ENCODE measurements at regions not wholly inside any gene's neighbourhood (a gene's known extent, or its start where the extent isn't known, plus 50 kb on each side); places are given as distances from the start of the nearest gene placed in this dataset.
"Not testable (repeated sequence)": the region's sequence is repeated elsewhere in the genome, so short reads cannot be mapped to it uniquely, and the experiment has no call there.

GRCh38 chr1:81244612-81245011 lies 556.1 kb upstream of the ADGRL2 start:
- not testable (repeated sequence) for DNase-seq

- DNase-seq, result no peak
Measured at GRCh38 chr1:81242103-81242502, 558.6 kb upstream of the ADGRL2 start.

GRCh38 chr1:81238129-81238528 lies 562.6 kb upstream of the ADGRL2 start:
- no peak for DNase-seq

GRCh38 chr1:81237473-81238089 lies 563.2 kb upstream of the ADGRL2 start:
- peak; percentile 8 for DNase-seq

- no peak for DNase-seq
Measured at GRCh38 chr1:81234237-81234636, 566.5 kb upstream of the ADGRL2 start.

GRCh38 chr1:81233591-81233990 lies 567.1 kb upstream of the ADGRL2 start:
- no peak for DNase-seq

- no peak for DNase-seq
Measured at GRCh38 chr1:81232420-81232819, 568.3 kb upstream of the ADGRL2 start.

GRCh38 chr1:81231729-81232038 lies 569.0 kb upstream of the ADGRL2 start:
- no peak for DNase-seq

- DNase-seq, result no peak
Measured at GRCh38 chr1:81230983-81231728, 569.6 kb upstream of the ADGRL2 start.

GRCh38 chr1:81228926-81229325 lies 571.8 kb upstream of the ADGRL2 start:
- DNase-seq, result no peak

GRCh38 chr1:81226603-81226928 lies 574.2 kb upstream of the ADGRL2 start:
- DNase-seq, result no peak

GRCh38 chr1:81225789-81226602 lies 574.7 kb upstream of the ADGRL2 start:
- no peak for DNase-seq

GRCh38 chr1:81224222-81224621 lies 576.5 kb upstream of the ADGRL2 start:
- DNase-seq, result no peak

GRCh38 chr1:81221564-81221963 lies 579.2 kb upstream of the ADGRL2 start:
- no peak for DNase-seq

GRCh38 chr1:81220614-81221071 lies 580.1 kb upstream of the ADGRL2 start:
- no peak for DNase-seq

- DNase-seq, result no peak
Measured at GRCh38 chr1:81217058-81217457, 583.7 kb upstream of the ADGRL2 start.

GRCh38 chr1:81213279-81213678 lies 587.5 kb upstream of the ADGRL2 start:
- no peak for DNase-seq

- DNase-seq, result no peak
Measured at GRCh38 chr1:81209461-81209860, 591.3 kb upstream of the ADGRL2 start.

- DNase-seq, result no peak
Measured at GRCh38 chr1:81208441-81208840, 592.3 kb upstream of the ADGRL2 start.

GRCh38 chr1:81205956-81206355 lies 594.8 kb upstream of the ADGRL2 start:
- no peak for DNase-seq

GRCh38 chr1:81201779-81202178 lies 599.0 kb upstream of the ADGRL2 start:
- no peak for DNase-seq

GRCh38 chr1:81197591-81197990 lies 603.1 kb upstream of the ADGRL2 start:
- no peak for DNase-seq

- no peak for DNase-seq
Measured at GRCh38 chr1:81192647-81193642, 607.8 kb upstream of the ADGRL2 start.
